CD4-positive, alpha-beta T cell treated with Interleukin-2 at 100 ng/mL for 4 hours (primary cell): ENCODE measurements at regions not wholly inside any gene's neighbourhood (a gene's known extent, or its start where the extent isn't known, plus 50 kb on each side); places are given as distances from the start of the nearest gene placed in this dataset.

ENCODE experiments used
- DNase-seq: peaks from one replicate; pipeline ENCODE4 v3.0.0-alpha.2; 2020; ENCODE audit warnings: low spot score

DNA sequence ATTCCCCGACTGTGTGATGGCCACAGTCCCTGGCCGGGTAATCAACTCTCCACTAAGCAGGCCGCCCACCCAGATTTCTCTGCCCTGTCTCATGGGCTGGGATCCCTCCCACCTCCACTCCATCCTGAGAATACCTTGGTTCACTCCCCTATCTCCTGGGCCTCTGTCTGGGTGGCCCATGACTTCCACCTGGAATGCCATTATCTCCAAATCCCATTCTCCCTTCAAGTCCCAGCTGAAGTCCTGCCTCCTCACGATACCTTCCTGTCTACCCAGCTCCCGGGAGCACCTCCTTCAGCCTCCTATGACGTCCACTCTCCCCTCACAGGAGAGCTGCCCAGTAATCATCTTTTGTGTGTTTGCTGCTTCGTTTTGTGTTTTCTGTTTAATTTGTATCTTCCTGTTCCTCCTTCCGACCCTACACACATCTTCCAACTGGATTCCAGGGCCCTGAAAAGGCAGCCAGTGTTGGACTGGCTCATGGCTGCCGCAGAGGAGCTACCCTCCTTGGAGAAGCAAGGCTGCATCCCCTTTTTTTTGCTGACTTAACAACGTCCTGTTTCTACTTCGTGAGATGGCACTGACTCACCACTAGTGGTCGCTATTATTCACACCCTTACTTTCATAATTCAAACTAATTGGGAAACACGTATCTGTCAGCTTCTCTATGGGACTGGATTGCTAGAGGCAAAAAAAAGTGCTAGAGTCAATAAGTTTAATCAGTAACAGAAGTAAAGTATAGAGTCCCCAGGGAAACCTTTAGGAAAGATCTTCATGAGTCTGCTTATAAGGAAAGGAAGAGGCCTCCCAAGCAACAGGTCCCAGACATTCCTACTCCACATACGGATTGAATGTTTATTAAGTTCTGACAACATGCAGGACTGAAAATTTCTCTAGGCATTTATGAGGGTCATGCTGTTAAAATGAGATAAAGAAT is 171.9 kb upstream of the GATA6 start:
- peak; percentile 42 for DNase-seq

DNA sequence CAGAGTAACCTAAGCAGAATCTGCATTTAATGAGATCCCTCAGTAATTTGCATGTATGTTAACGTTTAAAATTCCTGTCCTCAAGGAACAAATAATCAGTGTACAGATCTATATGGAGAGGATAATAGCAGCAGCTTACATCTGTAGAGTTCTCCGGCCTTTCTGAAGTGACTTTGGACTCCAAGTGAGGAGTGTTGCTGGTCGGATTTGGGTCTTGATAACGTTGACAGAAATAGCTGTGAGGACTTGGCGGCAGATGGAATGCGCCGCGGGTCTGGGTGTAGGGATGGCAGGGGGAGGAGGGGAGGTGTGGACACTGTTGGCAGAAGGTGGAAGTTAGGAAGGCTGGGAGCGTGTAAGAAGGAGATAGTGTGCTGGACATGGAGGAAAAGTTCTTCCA is 170.9 kb upstream of the GATA6 start:
- no peak for DNase-seq

DNA sequence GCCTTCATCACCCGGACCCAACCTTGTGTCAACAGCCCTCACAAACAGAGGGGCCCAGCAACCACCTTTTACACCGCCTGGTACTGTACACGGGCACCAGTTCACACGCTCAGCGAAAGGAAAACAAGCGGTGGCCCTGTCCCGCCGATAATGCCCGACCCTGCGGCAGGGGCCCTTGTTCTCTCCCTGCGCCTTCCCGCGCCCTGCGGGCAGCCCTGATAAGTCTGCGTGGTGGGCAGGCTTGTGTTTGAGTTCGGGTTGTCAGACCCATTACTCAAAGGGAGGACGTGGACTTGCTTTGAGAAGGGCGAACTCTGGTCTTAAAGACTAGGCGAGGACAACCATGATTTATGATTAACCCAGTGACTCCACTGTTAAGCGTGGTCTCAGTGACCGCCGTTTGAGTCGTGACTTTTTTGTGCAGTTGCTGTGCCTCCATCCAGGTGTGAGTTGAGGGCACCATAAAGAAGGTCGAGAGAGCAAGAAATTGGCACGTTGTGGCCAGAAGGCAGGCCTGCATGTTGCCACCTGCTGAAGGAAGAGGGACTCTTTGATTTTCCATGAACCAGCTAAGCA is 167.4 kb upstream of the GATA6 start:
- no peak for DNase-seq

DNA sequence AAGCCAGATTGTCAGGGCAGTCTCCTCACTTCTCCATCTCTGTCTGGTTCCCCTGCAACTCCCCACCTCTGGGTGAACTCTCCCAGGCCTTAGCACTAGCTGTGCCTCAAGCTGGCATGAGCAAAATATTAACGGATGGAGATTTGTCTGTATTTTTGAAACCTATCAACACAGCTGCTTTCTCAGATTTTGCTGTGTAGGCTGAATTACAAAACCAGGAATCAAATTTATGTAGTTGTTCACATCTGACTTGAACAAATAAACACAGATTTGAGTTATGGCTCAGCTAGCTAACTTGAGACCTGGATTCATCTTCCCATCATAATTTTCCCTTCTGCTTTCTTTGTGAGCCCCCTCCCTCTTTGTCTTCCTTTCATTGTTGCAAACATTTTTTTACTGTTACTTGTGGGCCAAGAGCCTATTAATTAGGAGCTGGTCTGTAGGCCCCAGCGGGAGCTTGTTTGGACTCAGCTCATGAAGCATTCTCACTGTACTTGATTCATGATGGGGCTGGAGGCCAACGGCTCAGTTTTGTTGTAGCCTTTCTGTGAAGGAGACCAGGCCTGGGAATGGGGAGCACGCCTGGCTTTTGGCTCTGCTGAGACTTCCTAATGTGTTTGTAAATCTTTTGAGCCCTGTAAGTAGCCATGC is 164.1 kb upstream of the GATA6 start:
- DNase-seq: no peak

DNA sequence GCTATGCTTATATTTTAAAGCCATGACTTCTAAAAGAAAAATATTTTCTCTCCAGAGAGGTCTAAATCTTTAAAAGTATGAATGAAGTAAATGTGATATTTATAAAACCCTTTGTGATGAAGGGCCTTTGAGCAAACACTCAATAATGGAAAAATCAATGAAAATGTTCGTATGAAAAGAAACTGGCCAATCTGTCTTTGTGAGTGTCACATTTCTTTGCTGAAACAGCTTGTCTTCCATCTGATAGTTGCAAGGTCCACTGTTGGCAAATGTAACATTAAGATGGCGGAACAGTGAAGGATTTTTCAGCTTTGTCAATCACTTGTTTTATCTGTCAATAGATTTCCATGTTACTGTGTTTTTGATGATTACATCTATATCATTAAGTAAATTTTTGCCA is 162.9 kb upstream of the GATA6 start:
- no peak for DNase-seq

DNA sequence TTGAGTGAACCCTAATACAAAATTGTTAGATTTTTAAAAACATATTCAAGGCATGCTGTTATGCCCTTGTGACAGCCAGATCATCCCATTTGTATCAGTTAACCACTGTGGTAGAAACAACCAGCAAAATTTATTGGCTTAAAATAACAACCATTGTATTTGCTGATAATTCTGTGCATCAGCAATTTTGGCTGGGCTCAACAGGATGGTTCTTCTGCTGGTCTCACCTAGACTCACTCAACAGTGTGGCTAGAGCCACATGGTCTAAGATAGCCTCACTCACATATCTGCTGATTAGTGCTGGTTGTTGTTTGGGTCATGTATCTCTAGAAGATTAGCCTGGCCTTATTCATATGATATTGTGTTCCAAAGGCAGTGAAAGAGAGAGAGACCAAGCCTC is 160.1 kb upstream of the GATA6 start:
- DNase-seq: no peak

DNA sequence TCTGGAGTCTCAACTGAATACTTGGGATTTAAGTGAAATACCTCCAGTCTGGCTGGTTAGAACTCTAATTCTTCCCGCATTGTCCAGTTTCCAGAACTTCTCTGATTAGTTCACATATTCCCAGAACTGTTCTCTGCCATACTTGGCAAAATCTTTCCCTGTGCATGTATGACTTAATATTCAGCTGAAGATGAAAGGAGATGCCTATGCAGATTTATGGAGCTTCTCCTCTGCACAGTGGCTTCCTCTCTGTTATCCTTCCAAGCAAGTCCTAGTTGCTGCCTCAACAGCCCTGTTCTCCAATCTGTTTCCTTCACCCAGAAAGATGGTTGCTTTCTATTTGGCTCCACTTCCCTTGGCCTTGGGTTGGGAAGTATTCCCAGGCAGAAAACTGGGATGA is 155.4 kb upstream of the GATA6 start:
- DNase-seq: no peak

DNA sequence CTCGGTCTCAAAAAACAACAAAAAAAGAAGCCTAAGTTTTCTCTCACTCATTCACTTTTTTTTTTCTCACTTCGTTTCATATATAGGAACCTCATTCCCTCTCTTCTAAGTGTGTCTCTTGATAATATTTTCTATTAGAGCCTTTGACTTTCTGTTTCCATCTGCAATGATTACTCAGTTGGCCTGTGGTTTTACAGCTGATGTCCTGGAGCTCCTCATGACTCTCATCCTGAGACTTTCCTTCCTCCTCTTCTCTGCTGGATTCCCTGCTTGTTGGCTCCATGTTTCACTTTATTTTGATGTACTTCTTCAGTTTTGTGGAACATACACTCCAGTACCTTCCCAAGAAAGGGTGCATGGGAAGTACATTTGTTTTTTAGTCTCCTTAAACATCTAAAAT is 154.2 kb upstream of the GATA6 start:
- no peak for DNase-seq

DNA sequence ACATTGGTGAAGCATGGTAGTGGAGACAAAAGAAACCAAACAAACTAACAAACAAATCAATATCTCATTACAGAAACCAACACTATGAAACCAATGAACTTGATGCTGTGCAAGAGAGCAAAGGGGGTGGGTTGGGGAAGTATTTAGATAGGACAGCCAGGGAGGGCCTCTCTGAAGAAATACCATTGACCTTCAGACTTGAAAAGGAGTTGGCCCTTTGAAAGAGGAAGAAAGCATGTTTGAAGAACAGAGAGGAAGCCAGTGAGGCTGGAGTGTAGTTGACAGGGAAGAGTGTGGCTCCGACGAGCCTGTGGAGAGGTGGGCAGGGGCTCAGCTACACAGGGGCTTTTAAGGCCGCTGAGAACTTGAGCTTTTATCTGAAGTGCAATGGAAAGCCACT is 151.0 kb upstream of the GATA6 start:
- DNase-seq: no peak

DNA sequence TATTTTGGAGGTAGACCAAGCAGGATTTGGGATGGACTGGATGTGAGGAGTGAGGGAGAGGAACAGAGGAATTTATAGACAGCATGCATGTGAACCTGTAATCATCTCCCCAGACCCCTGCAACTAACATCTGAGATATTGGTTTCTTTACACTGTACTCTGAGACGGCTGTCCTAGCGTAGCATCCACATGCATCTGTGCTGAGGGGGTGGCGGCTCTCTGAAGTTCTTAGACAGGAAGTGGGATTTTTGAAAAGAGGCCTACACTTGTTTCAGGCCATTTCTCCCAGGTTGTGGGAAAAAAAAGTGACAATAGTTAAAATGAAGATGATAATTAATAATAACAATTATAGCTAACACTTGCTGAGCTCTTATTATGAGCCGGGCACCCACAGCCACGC is 150.2 kb upstream of the GATA6 start:
- no peak for DNase-seq

DNA sequence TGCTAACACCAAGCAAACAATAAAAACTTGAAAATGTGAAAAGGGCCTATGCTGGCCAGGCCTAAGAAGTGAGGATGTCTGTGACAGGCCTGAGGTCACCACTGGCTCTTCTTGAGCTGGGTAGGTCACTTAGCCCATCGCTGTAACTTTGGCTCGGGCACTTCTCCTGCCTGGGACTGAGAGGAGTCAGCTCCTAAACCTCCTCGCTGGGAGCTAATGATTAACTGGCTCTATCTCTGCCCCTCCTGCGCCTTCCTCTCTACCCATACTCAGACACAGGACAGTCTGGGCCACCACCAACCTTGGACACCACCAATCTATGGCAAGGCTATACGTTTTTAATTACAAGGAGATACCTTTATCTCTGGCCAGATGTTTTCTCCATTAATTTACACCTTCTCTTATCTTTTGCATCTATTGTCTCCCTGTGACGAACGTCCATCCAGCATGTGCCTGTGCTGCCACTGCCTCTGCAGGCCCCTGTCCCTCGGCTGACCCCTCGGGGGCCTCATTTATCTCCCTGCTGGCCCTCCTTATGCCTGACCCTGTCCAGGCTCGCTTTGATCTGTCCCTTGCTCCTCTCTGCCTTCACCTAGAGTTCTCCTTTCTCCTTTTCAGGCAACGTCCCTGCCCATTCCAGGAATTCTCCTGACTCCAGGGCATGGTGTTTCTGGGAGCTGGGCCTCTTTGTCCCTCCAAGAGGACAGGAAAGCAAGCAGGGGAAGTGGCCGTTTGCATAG is 149.1 kb upstream of the GATA6 start:
- DNase-seq: no peak

DNA sequence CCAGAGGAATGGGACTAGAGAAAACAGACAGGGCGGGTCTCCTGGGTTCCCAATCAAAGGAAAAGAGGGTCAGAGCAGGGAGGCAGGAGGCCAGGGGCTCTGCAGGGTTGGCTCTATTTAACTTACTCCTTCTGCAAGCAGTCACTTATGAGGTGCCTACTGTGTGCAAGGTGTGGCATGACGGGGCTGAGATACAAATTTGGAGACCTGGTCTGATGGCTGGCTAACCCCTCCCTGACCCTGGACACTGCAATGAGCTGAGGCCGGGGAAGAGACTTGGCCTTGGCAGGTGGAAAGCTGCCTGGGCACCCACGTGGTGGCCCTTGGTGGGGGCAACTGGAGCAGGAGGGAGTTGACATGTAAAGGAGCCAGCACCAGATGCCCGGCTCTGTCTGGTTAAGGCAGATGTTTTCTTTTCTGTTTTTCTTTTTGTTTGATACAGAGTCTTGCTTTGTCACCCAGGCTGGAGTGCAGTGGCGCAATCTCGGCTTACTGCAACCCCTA is 148.5 kb upstream of the GATA6 start:
- no peak for DNase-seq

DNA sequence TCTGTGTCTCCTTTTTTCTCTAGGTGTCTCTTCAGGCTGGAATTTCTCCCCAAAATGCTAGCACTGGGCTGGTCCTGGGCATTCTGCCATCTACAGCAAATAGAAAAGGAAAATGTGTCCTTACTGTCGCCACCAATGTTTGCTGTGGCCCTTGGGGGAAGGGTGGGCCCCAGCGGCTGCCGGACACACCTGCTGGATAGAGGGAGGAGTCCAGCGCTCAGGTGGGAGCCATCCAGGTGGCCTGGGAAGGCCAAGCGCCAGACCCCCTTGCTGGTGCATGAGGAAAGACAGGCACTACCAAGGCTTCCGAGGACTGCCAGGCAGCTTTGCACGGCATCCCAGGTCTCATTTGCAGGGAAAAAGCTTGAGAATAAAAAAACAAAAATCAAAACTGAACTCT is 147.7 kb upstream of the GATA6 start:
- no peak for DNase-seq

DNA sequence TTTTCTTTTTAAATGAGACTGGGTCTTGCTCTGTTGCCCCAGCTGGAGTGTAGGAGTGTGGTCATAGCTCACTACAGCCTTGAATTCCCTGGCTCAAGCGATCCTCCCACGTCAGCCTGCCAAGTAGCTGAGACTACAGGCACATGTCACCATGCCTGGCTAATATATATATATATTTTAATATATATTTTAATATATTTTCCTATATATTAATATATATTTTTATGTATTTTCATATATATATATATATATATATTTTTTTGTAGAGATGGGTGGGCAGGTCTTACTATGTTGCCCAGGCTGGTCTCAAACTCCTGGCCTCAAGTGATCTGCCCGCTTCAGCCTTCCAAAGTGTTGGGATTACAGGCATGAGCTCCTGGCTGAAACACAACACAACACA is 144.5 kb upstream of the GATA6 start:
- DNase-seq: no peak

DNA sequence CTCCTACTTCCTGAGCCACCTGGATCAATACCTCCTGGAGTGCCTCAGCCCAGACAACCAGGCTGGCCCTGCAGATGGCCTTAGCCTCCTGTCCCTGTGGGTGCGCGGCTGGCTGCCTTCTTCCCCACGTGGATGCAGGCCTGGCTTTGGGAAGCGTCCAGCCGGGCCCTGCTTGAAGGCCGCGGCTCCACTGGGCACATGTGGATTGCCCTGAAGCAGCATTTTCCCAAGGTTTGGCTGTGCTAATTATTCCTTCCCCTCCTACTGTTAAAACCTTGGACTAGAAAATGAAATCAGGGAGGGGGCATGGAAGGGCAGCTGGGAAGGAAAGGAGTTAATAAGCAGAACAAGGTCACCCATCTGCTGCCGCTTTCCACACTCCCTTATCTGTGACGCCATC is 143.0 kb upstream of the GATA6 start:
- DNase-seq: no peak

DNA sequence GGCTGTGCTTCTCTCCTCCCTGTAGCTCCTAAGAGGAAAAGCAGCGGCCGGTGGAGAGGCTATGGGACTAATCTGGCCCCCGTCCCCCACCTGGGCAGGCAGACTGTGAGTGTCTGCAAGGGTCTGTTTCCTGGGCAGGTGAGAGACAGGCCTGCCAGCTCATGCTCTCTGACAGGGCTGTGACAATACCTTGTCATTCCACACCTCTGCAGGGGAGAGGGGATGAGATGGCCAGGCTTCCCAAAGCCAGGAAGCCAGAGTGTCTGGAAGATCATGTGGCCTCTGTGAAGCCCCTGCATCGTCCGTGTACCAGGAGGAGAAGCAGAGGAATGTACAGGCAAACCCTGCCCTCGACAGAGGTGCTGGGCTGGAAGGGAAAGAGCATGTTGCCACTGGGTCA is 142.5 kb upstream of the GATA6 start:
- DNase-seq: no peak

DNA sequence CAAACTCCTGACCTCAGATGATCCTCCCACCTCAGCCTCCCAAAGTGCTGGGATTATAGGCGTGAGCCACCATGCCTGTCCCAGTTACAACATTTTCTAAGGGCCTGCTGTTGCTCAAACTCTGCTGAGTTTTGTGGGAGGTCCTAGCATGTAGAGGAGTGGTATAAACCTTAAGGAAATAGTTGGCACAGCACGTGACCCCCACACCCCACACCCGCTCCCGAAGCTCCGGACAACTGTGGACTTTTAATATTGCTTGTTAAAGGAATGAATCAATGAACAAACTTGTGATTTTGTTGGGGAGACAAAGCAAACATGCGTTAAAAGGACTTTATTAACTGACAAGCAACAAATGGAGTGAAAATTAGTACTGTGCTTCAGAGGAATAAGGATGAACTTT is 137.8 kb upstream of the GATA6 start:
- DNase-seq: no peak

DNA sequence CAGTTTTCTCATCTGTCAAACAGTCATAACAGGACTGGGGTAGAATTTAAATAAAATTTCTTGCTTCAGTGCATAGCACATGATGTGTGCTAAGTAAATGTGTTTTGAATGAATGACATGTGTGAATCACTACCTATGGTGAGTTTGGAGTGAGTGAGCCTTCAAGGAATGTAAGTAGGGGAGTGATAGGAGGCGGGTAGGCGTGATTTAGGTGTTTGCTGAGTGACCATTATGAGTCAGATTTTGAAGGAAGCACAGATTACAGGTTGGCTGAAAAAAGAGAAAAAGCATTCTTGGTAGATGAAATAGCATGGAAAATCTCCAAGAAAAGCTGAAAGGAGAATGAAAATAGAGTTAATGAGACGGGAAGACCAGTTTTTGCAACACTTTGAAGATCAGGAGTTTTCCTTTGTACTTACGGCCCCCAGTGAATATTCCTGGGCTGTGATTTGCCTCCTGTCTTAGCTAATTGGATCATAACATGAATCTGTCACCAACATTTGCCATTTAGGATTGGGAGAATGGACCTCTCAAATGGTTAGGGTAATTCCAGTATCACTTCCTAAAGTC is 136.9 kb upstream of the GATA6 start:
- DNase-seq: no peak

DNA sequence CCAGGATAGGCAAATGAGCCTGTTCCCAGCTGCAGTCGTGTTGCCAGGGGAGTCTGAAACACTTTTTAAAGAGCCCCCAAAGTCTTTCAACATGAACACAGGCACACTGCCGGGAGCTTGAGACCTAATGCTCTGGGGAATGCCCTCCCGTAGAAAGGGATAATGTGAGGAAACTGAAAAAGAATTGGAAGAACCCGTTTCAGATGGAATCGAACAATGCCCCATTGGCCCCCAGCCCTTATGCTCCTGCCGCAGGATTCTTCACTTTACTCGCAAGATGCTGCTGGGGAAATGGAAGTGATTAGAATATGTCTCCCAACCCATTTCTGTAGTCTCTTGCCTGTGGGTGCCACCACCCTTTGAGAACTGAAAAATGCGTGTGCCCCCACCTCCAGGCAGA is 136.3 kb upstream of the GATA6 start:
- DNase-seq: no peak

DNA sequence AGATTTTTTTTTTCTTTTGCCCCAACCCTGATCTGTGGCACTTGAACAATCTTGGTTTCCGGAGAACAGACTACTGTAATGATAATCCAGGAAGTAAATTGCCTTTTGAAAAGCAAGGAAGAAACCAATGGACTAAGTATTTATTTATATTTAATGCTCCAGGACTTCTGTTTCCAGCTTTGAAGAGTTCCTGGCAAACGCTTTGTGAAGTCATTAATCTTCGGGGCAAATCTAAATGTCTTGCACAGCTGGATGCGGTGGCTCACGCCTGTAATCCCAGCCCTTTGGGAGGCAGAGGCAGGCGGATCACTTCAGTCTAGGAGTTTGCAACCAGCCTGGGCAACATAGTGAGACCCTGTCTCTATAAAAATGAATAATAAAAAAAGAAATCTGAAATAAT is 135.1 kb upstream of the GATA6 start:
- DNase-seq: no peak

DNA sequence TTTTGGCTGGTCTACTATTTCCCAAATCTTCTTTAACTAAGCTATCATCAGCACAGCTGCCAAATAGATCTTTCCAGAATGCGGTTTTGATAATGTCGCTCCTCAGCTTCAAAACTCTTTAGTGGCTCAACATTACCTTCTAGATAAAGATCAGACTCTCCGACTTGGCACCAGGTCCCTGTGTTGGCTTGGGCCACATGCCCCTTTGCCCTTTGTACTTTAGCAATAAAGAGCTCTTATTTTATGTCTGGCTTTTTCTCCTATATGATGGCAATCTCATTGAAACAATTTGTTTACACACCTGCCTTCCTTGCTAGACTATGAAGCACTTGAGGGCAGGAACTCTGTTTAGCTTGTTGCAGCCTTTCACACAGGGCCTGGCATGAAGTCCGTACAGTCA is 128.9 kb upstream of the GATA6 start:
- DNase-seq: no peak

DNA sequence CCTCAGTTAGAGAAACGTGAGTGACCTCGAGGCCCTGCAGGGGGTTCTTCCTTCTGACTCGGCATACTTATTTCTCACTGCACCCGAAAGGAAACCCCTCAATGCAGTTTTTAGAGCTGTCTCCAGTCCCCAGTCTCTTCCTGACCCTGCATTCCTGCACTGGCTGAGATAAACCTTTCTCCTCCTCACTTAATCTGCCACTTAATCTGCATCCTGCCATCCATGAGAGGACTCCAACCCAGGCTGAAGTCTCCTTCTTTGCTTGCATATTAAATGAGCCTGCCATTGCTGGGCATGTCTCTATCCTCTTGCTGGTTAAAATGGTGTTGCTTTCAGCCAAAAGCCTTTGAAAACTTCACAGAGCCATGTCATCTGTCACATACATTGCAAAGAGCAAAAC is 125.6 kb upstream of the GATA6 start:
- no peak for DNase-seq
